GM19043 (cell line): ENCODE measurements at regions not wholly inside any gene's neighbourhood (a gene's known extent, or its start where the extent isn't known, plus 50 kb on each side); places are given as distances from the start of the nearest gene placed in this dataset.

Source experiments
- ATAC-seq: cut with Tn5 transposase; IDR thresholded peaks from one replicate; pipeline ENCODE4 v1.9.1; 2021; ENCODE audit warnings: low read depth; ENCODE audit not compliant: unreplicated experiment

DNA sequence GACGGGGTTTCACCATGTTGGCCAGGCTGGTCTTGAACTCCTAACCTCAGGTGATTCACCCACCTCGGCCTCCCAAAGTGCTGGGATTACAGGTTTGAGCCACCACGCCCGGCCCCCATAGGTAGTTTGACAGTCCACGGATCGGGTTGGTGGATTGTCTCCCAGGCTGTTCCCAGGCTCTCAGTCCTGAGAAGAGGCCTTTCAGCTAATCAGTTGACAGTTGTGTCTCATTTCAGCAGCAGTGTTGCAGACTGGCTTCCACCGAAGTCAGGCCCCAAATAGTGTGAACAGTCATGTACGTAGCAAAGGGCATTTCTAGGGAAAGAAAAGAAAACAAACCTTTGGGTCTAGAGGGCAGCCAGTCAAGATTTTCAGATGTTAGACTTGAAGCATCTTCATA is 102.4 kb upstream of the TLR3 start:
- ATAC-seq, result no peak

DNA sequence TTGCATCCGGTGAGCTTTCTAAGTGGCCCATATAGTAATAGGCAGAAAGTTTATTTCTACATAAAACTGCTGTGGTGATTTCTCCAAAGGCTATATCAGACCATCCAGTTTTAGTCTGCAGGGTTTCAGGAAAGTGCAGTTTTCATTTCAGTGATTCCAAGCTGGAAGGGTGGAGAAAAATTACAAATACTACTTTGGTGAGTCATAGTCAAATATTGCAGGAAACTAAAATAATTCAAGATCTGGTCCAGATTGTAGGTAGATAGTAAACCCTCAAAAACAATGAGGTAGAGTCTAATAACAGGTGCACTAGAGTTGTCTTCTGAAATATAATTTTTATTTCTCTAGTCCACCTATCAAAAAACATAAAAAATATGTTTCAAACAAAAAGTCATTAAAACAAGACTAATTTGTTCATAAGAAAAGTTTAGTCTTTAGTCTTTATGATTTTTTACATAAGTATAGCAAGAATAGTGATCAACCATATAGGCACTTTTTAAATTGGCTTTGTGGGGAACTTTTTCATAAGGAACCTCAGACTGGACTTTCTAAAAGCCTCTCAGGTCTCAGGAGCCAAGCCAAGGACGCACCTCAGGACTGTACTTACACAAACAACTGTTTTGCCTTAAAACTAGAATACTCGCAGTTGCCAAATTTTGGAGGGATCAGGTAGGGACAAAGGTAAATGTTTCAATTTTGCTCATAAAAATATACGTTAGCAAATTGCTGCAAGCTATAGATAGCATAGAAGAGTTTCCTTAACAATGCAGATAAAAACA is 101.8 kb upstream of the TLR3 start:
- ATAC-seq, result no peak

DNA sequence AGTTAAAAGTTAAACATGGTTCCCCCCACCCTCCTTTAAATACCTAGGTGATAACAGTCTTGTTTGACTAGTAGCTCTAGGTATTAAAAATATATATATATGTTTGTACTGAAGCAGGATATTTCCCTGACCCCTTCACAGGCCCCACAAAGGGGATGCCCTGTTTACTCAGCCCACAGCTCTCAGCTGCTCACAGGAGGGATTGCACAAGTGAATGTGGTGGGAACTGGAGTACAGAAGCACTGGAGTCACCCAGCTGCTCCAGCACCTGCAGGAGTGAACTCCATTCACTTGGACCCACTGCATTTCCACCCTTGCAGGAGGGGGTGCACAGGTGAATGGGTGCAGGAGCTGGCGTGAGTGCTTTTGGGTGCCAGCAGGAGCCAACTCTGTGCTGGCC is 99.3 kb upstream of the TLR3 start:
- ATAC-seq, result no peak

DNA sequence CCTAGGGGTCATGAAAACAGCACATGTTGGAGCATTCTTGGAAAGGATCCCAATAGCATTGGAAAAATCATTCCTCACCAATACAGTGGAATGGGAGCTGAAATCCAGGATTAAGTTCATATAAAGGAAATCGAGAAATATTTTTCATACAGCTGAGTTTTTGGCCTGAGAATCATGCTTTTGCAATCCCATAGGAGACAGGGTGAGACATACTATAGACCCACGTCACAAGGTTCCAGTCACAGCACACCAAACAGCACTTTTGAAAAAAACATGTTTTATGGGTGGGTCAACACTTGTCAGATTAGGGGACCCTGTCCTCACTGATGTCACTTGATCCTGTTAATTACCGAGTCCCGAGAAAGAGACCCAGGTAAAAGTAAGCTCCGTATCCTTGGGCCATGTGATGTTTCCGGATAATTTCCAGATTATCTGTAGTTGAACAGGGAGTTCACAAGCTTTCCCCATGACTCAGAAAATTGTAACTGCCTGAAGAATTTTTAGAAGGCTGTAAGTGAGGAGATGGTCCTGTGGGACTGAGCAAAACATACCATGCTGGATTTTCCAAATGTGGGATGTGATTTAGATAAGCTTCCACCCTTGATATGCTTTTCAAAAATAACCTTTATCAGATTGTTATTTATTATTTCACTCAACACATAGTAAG is 80.9 kb upstream of the TLR3 start:
- no peak for ATAC-seq

DNA sequence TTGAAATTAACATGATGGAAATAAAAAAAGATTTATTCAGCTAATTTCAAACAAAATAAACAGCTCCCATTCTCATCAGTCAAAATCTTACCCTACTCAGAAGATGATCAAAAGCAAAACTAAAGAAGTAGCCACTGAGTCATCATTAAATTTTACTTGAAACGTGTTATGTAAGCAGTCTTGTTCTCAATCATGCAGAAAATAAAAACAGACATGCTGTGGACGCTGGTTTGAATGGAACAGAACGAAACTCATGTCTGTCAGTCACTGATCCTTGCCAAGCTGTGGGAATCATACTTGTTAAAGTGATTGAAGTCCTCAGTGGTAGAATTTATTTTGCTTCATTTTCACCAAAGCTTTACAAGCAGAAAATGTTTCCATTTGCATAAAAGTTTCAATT is 77.2 kb upstream of the TLR3 start:
- no peak for ATAC-seq

DNA sequence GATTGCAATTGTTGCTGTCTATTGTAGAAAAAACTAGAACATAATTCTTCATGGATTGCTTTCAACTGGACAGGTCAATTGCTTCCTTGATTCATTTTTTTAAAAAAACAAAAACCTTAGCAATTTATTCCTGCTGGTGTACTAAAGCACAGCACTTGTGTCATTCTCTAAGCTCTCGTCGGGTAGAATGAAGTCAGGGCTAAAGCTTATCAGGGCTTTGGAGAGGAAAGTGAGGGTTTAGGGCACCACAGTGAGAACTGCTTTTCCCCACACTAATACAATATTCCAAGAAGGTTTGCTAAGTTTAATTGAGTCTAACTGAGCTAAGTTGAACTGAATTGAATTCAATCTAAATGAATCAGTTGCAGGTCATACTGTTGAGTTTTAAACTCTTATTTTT is 76.4 kb upstream of the TLR3 start:
- no peak for ATAC-seq

DNA sequence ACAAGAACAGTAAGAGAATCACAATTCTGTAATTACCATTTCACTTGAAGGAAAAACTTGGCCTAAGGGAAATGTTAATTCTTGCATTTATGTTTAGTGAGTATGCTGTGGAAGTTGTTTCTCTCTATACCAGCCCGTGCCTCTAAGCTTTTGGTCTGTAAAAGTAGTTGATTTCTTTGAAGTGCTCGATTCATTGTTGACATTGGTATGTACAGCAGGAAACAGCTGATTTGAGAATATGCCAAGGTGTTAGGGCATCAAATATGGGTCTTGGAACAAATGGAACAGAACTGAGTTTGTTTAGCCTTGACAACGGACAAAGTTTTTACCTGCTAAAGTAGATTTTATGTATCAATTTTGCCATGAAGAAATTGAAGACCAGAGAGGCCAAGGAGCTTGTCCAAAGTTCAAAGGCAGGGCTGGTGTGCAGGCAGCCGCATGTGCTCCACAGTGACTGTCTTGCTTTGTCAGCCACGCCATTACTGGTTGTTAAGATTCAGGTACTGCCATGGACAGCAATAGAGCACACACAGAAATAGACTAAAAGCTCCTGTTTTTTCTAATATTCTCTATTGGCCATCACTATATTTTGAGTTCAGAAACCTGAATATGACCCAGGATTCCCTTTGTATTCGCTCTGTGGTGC is 75.5 kb upstream of the TLR3 start:
- ATAC-seq, result no peak

DNA sequence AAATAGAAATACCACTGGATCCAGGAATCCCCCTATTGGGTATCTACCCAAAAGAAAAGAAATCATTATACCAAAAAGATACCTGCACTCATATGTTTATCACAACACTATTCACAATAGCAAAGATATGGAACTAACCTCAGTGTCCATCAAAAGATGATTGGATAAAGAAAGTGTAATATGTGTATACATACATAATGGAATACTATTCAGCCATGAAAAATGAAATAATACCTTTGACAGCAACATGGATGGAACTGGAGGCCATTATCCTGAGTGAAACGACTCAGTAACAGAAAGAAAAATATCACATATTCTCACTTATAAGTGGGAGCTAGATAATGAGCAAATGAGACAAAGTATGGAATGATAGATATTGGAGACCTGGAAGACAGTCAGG is 74.2 kb upstream of the TLR3 start:
- ATAC-seq, result no peak

DNA sequence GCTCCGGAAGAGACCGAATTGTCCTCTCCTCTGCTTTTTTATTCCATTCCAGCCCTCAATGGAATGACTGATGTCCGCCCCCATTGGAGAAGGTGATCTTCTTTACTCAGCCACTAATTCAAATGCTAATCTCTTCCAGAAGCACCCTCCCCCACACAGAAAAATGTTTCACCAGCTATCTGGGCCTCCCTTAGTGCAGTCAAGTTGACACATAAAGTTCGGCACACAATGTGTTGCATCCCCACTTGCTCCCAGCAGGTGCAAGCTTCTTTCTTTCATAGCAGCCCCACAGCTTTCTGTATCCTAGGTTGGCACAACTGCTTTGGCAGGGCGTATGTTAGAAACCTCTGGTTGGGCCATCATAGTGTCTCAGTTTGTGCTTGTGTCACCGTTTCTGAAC is 73.3 kb upstream of the TLR3 start:
- ATAC-seq, result no peak

DNA sequence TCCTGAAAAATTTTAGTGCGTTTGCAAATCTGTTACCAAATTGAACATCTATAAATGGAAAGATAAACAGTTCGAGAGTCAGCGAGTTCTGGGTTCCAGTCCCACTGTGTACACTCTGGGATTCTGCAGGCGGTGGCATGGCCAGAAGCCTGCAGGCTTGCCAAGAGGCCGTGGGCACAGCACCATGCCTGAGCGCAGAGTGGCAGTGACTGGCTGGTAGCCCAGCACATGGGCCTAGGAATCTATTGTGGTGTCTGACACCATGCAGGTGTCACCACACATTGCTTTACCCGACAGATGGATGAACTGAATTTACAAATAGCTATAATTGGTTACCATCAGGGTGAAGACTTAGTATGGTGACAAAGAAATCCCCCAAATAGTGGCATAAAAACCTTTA is 71.7 kb upstream of the TLR3 start:
- no peak for ATAC-seq

DNA sequence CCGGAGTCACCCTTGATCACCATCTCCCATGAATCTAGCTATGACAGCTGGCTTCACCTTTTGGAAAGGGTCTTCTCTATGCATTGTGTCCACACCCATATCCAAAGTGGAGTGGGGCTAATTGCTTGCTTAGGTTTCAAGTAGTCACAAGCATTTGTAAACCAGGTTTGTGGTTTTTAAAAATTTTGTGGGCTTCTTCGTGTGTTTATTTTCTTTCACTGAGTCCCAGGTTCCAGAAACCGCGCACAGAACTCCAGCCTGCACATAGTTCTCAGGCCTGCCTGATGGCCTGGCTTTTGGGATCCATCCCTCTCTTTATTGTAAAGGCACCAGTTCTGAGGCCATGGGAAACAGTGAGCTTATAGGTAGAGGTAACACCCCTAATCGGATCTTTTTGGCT is 70.2 kb upstream of the TLR3 start:
- no peak for ATAC-seq

DNA sequence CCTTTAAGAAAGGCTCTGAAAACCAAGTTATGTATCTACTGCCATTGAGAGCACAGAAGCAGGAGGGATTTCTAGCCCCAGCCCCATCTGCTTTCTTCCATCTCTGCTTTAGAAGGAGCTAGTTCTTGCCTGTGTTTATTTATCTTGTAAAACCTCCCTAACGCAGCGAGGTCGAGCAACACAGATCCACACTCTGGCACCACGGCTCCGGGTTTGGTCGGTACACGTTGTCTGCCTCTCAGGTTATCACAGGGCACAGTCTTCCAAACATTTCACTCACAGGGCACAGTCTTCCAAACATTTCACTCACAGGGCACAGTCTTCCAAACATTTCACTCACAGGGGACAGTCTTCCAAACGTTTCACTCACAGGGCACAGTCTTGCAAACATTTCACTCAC is 69.7 kb upstream of the TLR3 start:
- ATAC-seq, result no peak

DNA sequence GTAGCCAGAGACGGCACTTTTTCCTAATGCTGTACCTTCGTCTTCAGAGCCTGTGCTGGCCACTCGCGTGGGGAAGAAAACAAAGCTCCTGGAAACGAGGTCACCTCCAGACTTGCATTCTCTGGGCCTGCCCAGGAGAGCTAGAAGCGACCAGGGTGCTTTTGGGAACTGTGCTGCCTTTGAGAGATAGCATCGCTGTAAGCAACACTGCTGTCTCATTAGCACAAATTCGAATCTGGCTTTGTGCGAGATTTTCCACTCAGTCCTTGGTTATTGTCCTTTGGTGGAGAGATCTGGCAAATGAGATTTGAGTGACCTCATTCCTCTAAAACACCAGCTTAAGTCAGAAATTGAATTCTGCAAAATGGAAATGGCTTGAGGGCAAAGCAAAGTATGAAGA is 66.1 kb upstream of the TLR3 start:
- no peak for ATAC-seq

DNA sequence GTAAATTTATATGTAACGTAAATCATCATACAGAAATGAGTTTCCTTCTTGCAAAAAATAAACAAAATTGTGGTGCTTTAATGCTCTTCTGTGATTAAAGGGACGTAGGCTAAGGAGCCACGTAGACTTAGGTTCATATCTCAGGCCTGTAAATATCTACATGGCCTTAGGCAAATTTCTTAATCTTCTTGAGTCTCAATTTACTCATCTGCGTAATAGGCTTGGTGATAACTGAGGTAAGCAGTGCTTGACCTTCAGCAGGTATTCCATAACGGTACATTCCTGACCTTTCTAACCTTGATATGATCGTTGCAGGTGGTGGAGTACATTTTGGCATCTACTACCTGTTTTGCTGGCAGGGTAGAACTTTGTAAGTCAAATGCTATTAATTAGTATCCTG is 65.2 kb upstream of the TLR3 start:
- ATAC-seq, result no peak

DNA sequence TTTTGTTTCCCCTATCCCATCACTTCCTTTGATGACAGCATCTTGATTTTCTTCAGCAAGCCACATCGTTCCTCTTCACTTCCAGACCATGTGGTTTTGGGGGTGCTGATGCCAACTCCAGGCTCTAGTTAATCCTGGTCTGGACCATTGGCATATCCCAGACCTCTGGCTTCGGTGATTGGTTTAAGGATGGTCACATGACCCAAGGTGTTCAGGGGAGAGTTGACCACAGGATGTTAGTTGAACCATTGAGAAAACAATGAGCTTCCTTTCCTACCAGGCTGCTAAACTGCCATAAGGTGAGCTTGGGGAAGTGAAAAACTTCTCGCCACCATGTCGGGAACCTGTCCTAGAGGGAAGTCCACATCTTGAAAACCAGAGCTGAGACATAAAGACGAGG is 60.9 kb upstream of the TLR3 start:
- ATAC-seq, result no peak

DNA sequence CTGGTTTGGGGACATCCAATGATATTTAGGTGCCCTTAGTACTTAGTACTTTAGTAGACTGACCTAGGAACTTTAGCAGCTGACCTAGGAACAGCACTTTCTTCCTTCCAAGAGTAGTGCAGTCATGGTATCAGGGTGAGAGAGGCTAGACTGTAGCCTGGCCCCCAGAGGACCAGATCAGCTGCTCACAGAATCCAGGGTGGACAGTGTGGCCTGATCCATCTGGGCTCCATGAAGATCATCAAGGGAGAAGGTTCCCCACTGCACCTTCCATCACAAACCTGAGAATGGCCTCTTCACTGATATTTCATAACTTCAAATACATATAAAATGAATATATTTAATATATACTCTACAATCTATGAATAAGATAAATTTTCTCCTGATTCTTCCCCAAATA is 59.0 kb upstream of the TLR3 start:
- no peak for ATAC-seq

DNA sequence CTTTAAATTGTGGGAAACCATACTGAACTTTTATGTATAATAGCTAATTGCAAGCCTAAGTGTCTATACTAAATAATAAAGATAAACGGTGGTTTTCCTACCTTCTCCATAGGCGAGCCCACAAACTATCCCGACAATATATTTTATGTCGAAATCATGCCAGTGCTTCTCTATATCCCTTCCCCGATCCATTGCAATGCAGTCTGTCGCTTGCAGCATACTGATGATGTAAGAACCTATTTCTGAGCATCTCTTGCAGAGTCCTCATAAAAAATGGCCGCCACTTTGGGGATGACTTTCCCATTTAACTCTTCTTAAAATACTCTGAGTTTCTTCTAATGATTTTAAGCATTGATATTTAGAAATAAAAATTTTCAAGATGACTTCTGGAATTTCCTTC is 58.1 kb upstream of the TLR3 start:
- ATAC-seq, result no peak

DNA sequence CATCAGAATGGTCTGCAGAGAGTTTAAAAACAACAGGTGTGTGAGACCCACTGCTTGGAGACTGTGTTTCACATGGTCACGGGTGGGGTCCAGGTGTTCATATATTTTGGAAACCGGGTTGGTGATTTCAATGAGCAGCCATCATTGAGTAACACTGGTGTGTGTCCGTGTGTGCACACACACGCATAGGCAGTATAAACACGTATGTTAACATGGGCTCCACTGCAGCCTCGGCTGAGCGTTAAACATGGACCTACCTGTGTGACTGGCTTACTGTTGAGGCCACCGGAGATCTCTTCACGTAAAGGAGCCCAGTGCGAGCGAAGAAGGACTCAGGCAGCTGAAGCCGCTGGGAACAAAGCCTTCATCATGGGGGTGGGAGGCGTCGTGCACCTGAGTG is 56.9 kb upstream of the TLR3 start:
- ATAC-seq, result no peak

DNA sequence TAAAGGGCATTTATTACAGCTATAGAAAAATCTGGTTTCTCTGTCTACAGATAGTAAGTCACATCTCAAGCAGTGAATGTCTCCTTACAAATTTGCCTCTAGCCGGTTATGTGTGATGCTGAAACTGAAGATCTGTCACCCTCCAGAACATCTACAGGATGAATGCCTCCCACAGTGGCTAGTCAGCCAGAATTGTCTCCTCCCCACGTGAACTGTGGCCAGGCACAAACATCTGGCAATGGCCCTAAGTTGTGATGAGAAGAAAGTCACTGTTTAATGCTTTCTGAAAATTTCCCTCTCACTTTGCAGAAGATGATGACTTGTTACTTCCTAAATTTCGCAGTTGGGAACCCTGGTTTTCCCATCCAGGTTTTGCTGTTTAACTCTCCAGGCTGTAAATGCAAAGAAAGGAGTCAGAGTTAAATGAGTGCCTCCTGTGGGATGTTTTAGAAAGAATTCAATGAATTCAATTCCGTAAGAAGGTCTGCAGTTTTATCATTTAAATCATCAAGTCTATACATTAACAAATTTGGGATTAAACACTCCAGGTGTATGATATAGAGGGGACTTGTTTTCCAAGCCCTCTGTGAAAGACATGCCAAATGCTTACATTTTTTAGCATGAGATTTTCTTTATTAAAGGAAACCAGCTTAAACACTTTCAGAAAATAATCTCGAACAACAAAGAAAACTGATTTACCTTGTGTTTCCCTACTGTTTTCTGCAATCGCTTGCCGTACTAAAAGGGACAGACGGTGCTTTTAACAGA is 55.4 kb upstream of the TLR3 start:
- no peak for ATAC-seq

DNA sequence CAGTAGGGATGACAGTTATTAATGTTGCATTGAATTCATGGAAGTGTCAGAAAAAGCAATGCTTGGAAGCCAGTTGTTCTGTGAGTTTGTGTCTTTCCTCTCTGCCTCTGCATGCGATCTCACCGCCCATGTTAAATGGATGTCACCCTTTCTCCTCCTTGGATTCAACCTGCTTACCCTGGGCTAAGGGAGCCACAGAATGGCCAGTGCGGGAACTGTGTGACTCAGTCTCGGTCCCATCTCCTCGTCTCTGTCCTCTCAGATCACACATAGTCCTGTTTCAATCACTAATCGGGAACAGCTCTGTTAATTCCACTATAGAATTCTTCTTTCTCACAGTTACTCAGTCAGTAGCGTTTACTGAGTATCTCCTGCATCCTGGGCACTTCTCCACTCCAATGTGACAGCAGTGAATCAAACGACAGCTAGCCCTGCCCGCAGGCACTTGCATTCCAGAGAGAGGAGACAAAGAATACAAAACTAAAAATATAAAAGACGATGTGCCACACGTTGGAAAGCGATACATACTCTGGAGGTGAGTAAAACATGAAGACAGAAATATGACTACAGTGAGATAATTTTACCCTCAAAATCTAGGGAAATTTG is 53.6 kb upstream of the TLR3 start:
- no peak for ATAC-seq

DNA sequence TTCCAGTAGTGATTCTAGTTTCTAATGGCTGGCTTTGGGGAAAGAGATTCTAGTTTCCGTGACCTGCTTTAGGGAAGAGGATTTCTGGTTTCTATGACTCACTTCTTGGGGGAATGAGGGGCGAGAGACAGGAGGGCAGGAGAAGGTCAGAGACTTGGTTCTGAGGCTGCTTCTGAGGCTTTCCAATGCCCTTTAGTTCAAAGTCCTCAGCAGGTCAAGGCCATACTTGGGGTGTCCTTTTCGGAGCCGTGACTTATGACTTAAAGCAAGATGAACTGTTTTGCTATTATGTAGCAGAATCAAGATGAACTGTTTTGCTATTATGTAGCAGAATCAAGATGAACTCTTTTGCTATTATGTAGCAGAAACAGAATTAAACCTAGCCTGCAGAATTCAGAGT is 52.2 kb upstream of the TLR3 start:
- ATAC-seq, result no peak
